Activated CD4-positive, alpha-beta T cell treated with anti-CD3 and anti-CD28 coated beads, Interleukin-10, Interleukin-2, amounts not matched to agents 100 ng/mL and 50 ng/mL, durations not matched to agents 16 hours and 8 hours (primary cell): ENCODE measurements at regions not wholly inside any gene's neighbourhood (a gene's known extent, or its start where the extent isn't known, plus 50 kb on each side); places are given as distances from the start of the nearest gene placed in this dataset.
"Not testable (repeated sequence)": the region's sequence is repeated elsewhere in the genome, so short reads cannot be mapped to it uniquely, and the experiment has no call there.

Experiments used
- DNase-seq: peaks from one replicate; pipeline ENCODE4 v3.0.0-alpha.2; 2020

GRCh38 chr2:234796045-234796591 is 155.7 kb upstream of the SH3BP4 start:
- no peak for DNase-seq

GRCh38 chr2:234795272-234795920 is 156.4 kb upstream of the SH3BP4 start:
- no peak for DNase-seq

GRCh38 chr2:234794866-234795265 is 157.0 kb upstream of the SH3BP4 start:
- no peak for DNase-seq

GRCh38 chr2:234793212-234793785 is 158.5 kb upstream of the SH3BP4 start:
- DNase-seq = no peak

GRCh38 chr2:234792621-234793022 is 159.2 kb upstream of the SH3BP4 start:
- DNase-seq = no peak

- not testable (repeated sequence) for DNase-seq
These were observed 159.7 kb upstream of the SH3BP4 start for GRCh38 chr2:234792096-234792495.

GRCh38 chr2:234790380-234790779 is 161.4 kb upstream of the SH3BP4 start:
- DNase-seq = no peak

- DNase-seq = no peak
These were observed 162.1 kb upstream of the SH3BP4 start for GRCh38 chr2:234789556-234790325.

- DNase-seq = no peak
These were observed 163.0 kb upstream of the SH3BP4 start for GRCh38 chr2:234788841-234789240.

GRCh38 chr2:234788381-234788780 is 163.4 kb upstream of the SH3BP4 start:
- no peak for DNase-seq

GRCh38 chr2:234787114-234787513 is 164.7 kb upstream of the SH3BP4 start:
- DNase-seq = no peak

- no peak for DNase-seq
These were observed 177.9 kb upstream of the SH3BP4 start for GRCh38 chr2:234773764-234774409.

GRCh38 chr2:234773129-234773528 is 178.7 kb upstream of the SH3BP4 start:
- no peak for DNase-seq

GRCh38 chr2:234772733-234773060 is 179.1 kb upstream of the SH3BP4 start:
- no peak for DNase-seq

- DNase-seq = no peak
These were observed 179.7 kb upstream of the SH3BP4 start for GRCh38 chr2:234771980-234772732.

GRCh38 chr2:234771176-234771575 is 180.6 kb upstream of the SH3BP4 start:
- no peak for DNase-seq

GRCh38 chr2:234770715-234771141 is 181.1 kb upstream of the SH3BP4 start:
- no peak for DNase-seq

- DNase-seq = no peak
These were observed 181.7 kb upstream of the SH3BP4 start for GRCh38 chr2:234770031-234770506.

- no peak for DNase-seq
These were observed 183.1 kb upstream of the SH3BP4 start for GRCh38 chr2:234768608-234769196.

- DNase-seq = no peak
These were observed 186.5 kb upstream of the SH3BP4 start for GRCh38 chr2:234765279-234765678.

GRCh38 chr2:234764372-234764771 is 187.4 kb upstream of the SH3BP4 start:
- DNase-seq = no peak
